ENCODE measurements at regions not wholly inside any gene's neighbourhood (a gene's known extent, or its start where the extent isn't known, plus 50 kb on each side); places are given as distances from the start of the nearest gene placed in this dataset.

DNA sequence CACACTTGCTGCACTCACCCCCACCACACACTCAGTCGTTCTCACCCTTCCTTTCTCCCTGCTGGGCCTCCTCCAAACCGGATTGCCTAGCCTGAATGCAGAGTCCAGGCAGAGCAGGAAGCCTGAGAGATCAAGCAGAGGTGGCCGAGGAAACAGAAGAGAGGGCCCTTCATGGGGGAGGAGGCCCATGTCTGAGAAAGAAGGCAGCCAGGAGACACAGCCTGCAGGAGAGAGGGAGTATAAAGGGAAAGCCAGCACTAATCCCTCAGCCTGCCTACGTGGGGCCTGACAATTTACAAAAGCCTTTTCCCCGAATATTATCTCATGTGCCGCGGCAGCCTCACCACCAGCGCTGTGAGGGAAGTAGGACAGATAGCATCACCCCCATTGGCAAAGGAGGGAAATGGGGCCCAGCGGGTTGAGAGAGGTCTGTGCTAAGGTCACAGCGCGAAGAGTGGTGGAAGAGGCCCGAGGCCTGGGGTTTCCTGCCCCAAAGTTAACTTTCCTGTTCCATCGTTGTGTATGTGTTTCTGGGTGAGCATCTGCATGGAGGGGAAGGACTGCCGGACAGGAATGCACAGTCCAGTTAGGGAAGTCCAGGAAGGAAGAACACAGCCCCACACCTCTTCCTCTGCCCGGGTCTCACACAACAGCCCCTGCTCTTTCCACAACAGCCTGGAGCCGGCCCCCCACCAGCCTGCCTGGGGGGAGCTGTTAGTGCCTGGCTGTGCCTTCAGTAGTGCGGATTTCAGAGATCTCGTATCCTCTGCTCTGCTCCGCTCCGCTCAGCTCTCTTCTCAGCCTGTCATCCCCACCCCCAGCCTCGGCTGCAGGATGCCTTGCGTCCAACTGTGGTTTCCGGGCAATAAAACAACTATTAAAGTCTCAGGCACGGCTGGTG, 50.9 kb upstream of the BCOR start:
- DNase-seq (ENCODE audit: low read depth): peak; percentile 63

DNA sequence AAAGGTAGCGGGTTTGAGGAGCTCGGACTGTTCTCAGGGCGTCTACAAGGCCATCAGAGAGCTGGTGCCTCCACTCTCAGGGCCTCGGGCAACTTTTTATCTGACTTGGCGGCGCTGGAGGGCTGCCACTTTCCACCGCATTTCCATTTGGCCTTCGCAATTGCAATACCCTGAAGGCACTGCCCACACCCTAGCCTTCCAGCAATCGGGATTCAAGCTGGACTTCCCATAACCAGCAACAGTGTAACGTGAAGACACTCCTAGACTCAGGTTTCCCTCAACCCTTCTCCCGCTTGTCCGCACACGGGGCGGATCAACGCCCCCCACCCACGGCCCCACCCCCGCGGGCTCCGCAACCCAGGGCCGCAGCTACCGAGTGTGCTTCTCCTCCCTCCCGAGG, 50.2 kb upstream of the BCOR start:
- no peak for DNase-seq (ENCODE audit: low read depth)

All from CMK (cell line).